ENCODE measurements at regions not wholly inside any gene's neighbourhood (a gene's known extent, or its start where the extent isn't known, plus 50 kb on each side); places are given as distances from the start of the nearest gene placed in this dataset.
"Not testable (repeated sequence)": the region's sequence is repeated elsewhere in the genome, so short reads cannot be mapped to it uniquely, and the experiment has no call there.

GRCh38 chr4:79575709-79576428 lies 167.8 kb upstream of the GK2 start:
- Histone ChIP-seq H3K9me3 (no peaks in the 10 kb centered on the region), H3K27me3 (no peaks in the 10 kb centered on the region), H3K4me1 (peaks cover 0 to 32% (median 23%) of the 10 kb centered on the region in 4 donors), H3K36me3 (no peaks in the 10 kb centered on the region), H3K27ac (replicated peaks in 1 of 4) (peak overlapping the region; percentile 28 to 65 (median 60)), H3K4me3 (no peak overlapping the region)
- no peak for DNase-seq (ENCODE audit: extremely low spot score)
- TF ChIP-seq, protein P1, sequence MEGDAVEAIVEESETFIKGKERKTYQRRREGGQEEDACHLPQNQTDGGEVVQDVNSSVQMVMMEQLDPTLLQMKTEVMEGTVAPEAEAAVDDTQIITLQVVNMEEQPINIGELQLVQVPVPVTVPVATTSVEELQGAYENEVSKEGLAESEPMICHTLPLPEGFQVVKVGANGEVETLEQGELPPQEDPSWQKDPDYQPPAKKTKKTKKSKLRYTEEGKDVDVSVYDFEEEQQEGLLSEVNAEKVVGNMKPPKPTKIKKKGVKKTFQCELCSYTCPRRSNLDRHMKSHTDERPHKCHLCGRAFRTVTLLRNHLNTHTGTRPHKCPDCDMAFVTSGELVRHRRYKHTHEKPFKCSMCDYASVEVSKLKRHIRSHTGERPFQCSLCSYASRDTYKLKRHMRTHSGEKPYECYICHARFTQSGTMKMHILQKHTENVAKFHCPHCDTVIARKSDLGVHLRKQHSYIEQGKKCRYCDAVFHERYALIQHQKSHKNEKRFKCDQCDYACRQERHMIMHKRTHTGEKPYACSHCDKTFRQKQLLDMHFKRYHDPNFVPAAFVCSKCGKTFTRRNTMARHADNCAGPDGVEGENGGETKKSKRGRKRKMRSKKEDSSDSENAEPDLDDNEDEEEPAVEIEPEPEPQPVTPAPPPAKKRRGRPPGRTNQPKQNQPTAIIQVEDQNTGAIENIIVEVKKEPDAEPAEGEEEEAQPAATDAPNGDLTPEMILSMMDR (IDR thresholded peaks at IDR 0.05), result no peak
- no peak for TF ChIP-seq POLR2AphosphoS5 (IDR thresholded peaks at IDR 0.05)
- TF ChIP-seq EP300 (IDR thresholded peaks at IDR 0.05), result peak; percentile 23
- no peak for TF ChIP-seq POLR2A (IDR thresholded peaks at IDR 0.05; ENCODE audit: low read depth)
- 58% methylated on average over 7 of the region's 7 CpGs for WGBS
- intact Hi-C loops (cut with DNase I), result loop anchor here (5.0 kb wide), 1 partner anchor 539 kb away; no protein-coding TSS in a partner anchor

- intact Hi-C loops (cut with DNase I), result loop anchor here (5.0 kb wide), 1 partner anchor 538 kb away; no protein-coding TSS in a partner anchor
- Histone ChIP-seq H3K9me3 (no peaks in the 10 kb centered on the region), H3K36me3 (no peaks in the 10 kb centered on the region), H3K4me1 (peaks cover 0 to 30% (median 23%) of the 10 kb centered on the region in 4 donors), H3K4me3 (no peak overlapping the region), H3K27me3 (no peaks in the 10 kb centered on the region), H3K27ac (replicated peaks in 1 of 4) (peak overlapping the region; percentile 28 to 65 (median 60))
- TF ChIP-seq POLR2A (IDR thresholded peaks at IDR 0.05; ENCODE audit: low read depth), result no peak
- TF ChIP-seq, protein P1 (IDR thresholded peaks at IDR 0.05), result no peak
- WGBS, result 89% methylated on average over 7 of the region's 7 CpGs
- no peak for DNase-seq (ENCODE audit: extremely low spot score)
These were observed 166.9 kb upstream of the GK2 start for GRCh38 chr4:79574741-79575451.

DNA sequence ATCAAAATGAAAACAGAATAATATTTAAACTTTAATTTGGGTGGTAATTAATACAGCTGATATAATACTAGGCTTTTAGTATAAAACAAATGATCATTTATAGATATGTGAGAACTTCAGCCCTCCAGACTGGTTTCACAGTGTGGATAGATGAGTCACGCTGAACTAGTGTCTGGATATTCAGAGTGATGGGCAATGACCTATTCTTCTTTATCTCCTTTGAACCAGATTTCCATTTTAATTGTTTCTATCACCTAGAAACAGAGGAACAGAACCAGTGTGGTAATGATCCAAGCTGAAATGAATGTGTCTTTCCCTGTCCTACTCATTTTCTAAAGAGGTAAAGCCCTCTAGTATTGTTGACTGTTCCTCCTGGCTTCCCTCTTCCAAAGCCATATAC lies 155.2 kb upstream of the GK2 start:
- Histone ChIP-seq H3K4me1 (no peaks in the 10 kb centered on the region), H3K27ac (replicated peaks in 1 of 4) (no peak overlapping the region), H3K9me3 (no peaks in the 10 kb centered on the region), H3K36me3 (no peaks in the 10 kb centered on the region), H3K27me3 (no peaks in the 10 kb centered on the region), H3K4me3 (no peak overlapping the region)
- TF ChIP-seq POLR2AphosphoS5 (IDR thresholded peaks at IDR 0.05), result no peak
- TF ChIP-seq EP300 (IDR thresholded peaks at IDR 0.05), result no peak
- TF ChIP-seq, protein P1 (IDR thresholded peaks at IDR 0.05), result no peak
- no peak for TF ChIP-seq POLR2A (IDR thresholded peaks at IDR 0.05; ENCODE audit: low read depth)
- DNase-seq (ENCODE audit: extremely low spot score), result no peak
- 96% methylated on average over 1 of the region's 1 CpG for WGBS
- intact Hi-C loops (cut with DNase I), result no loop called here

GRCh38 chr4:79561751-79562150 lies 153.7 kb upstream of the GK2 start:
- DNase-seq (ENCODE audit: extremely low spot score), result no peak
- Histone ChIP-seq H3K27ac (replicated peaks in 1 of 4) (no peak overlapping the region), H3K36me3 (no peaks in the 10 kb centered on the region), H3K4me3 (no peak overlapping the region), H3K4me1 (no peaks in the 10 kb centered on the region), H3K27me3 (no peaks in the 10 kb centered on the region), H3K9me3 (no peaks in the 10 kb centered on the region)
- WGBS, result 67% methylated on average over 1 of the region's 1 CpG
- no peak for TF ChIP-seq POLR2AphosphoS5 (IDR thresholded peaks at IDR 0.05)
- TF ChIP-seq, protein P1 (IDR thresholded peaks at IDR 0.05), result no peak
- no peak for TF ChIP-seq POLR2A (IDR thresholded peaks at IDR 0.05; ENCODE audit: low read depth)
- TF ChIP-seq EP300 (IDR thresholded peaks at IDR 0.05), result no peak
- intact Hi-C loops (cut with DNase I), result no loop called here

DNA sequence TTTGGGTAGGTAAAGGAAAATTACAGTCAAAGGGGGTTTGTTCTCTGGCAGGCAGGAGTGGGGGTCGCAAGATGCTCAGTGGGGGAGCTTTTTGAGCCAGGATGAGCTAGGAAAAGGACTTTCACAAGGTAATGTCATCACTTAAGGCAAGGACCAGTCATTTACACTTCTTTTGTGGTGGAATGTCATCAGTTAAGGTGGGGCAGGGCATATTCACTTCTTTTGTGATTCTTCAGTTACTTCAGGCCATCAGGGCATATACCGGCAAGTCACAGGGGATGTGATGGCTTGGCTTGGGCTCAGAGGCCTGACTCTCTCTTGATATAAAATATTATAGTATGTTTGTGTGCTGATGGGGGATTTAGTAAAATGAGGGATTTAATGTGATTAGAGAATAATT lies 151.4 kb upstream of the GK2 start:
- H3K4me3 ChIP-seq; H3K36me3 ChIP-seq; H3K27ac ChIP-seq (replicated peaks in 1 of 4); DNase-seq (ENCODE audit: extremely low spot score); H3K9me3 ChIP-seq; H3K4me1 ChIP-seq; H3K27me3 ChIP-seq; intact Hi-C loops (cut with DNase I): not testable (repeated sequence)
- WGBS, result 96% methylated on average over 2 of the region's 2 CpGs

Data from esophagus muscularis mucosa (tissue), 4 donors.